BLaER1 (cell line): ENCODE measurements at regions not wholly inside any gene's neighbourhood (a gene's known extent, or its start where the extent isn't known, plus 50 kb on each side); places are given as distances from the start of the nearest gene placed in this dataset.
"Not testable (repeated sequence)": the region's sequence is repeated elsewhere in the genome, so short reads cannot be mapped to it uniquely, and the experiment has no call there.

ENCODE experiments used
- H3K27ac ChIP-seq: shearing (Covaris generic); formaldehyde crosslinking; 2 replicates; pipeline ENCODE4 v1.8.1; 2022
- H3K27me3 ChIP-seq: shearing (Covaris generic); formaldehyde crosslinking; 2 replicates; pipeline ENCODE4 v1.8.1; 2022
- H3K36me3 ChIP-seq: shearing (Covaris generic); formaldehyde crosslinking; 2 replicates; pipeline ENCODE4 v1.8.1; 2022
- H3K4me1 ChIP-seq: shearing (Covaris generic); formaldehyde crosslinking; 2 replicates; pipeline ENCODE4 v1.8.1; 2022
- H3K4me2 ChIP-seq: shearing (Covaris generic); formaldehyde crosslinking; 2 replicates; pipeline ENCODE4 v1.8.1; 2022
- H3K4me3 ChIP-seq: shearing (Covaris generic); formaldehyde crosslinking; 2 replicates; pipeline ENCODE4 v1.8.1; 2022
- H3K9ac ChIP-seq: shearing (Covaris generic); formaldehyde crosslinking; 2 replicates; pipeline ENCODE4 v1.8.1; 2022
- H3K9me3 ChIP-seq: shearing (Covaris generic); formaldehyde crosslinking; 2 replicates; pipeline ENCODE4 v1.8.1; 2022
- H4K20me1 ChIP-seq: shearing (Covaris generic); formaldehyde crosslinking; 2 replicates; pipeline ENCODE4 v1.8.1; 2022
- Cebpa-rat ChIP-seq: shearing (Covaris generic); IDR thresholded peaks from 2 replicates; pipeline ENCODE4 v1.8.1; 2022

GRCh38 chr15:26115229-26115943 is 252.3 kb upstream of the ATP10A start:
- Histone ChIP-seq H3K4me1 (peaks cover 20% of the 10 kb centered on the region), H3K36me3 (no peaks in the 10 kb centered on the region), H3K4me2 (no peak overlapping the region), H3K4me3 (no peak overlapping the region), H3K27me3 (no peaks in the 10 kb centered on the region), H3K27ac (no peak overlapping the region), H4K20me1 (no peaks in the 10 kb centered on the region), H3K9me3 (0 out of 2 replicates have a peak, but pooled peaks cover 3% of the 10 kb centered on the region), H3K9ac (no peak overlapping the region)
- no peak for TF ChIP-seq Cebpa-rat

DNA sequence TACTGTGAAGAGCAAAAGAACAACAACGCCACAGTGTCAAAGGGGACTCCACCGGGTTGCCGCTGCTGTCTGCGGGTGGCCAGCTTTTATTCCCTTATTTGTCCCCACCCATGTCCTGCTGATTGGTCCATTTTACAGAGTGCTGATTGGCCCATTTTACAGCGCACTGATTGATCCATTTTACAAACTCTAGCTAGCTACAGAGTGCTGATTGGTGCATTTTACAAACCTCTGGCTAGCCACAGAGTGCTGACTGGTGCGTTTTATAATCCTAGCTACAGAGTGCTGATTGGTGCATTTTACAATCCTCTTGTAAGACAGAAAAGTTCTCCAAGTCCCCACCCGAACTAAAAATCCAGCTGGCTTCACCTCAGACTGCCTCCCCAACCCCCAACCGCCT is 251.0 kb upstream of the ATP10A start:
- not testable (repeated sequence) for H3K4me1 ChIP-seq, H3K4me2 ChIP-seq, H3K27me3 ChIP-seq, H3K9ac ChIP-seq, H3K4me3 ChIP-seq, H3K9me3 ChIP-seq, H4K20me1 ChIP-seq, H3K27ac ChIP-seq, H3K36me3 ChIP-seq

GRCh38 chr15:26113296-26113695 is 250.2 kb upstream of the ATP10A start:
- Histone ChIP-seq H3K4me1 (no peaks in the 10 kb centered on the region), H3K4me2 (no peak overlapping the region), H3K4me3 (no peak overlapping the region), H3K27me3 (no peaks in the 10 kb centered on the region), H3K9ac (no peak overlapping the region), H3K27ac (no peak overlapping the region), H3K9me3 (0 out of 2 replicates have a peak, but pooled peaks cover 3% of the 10 kb centered on the region), H4K20me1 (no peaks in the 10 kb centered on the region), H3K36me3 (no peaks in the 10 kb centered on the region)
- TF ChIP-seq Cebpa-rat: no peak

DNA sequence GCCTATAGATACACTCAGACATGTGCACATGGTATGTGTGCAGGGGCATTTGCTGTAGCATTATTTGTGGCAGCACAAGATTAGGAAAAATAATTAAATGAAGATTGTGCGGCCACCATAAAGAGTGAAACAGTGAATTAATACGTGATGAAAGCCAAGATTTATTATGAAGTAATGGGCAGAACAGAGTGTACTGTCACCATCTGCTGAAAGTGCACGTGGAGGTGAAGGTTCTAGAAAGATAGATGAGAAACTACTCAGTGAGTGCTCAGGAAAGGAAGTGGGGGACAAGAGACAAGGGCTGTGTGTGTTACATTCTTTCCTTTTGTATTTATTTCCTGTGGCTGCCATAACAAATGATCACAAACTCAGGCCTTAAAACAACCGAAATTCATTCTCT is 246.1 kb upstream of the ATP10A start:
- Histone ChIP-seq H3K4me2 (no peak overlapping the region), H3K4me1 (peaks cover under 1% of the 10 kb centered on the region), H4K20me1 (no peaks in the 10 kb centered on the region), H3K27ac (no peak overlapping the region), H3K9me3 (peaks cover 16% of the 10 kb centered on the region), H3K27me3 (no peaks in the 10 kb centered on the region), H3K4me3 (no peak overlapping the region), H3K36me3 (no peaks in the 10 kb centered on the region), H3K9ac (no peak overlapping the region)
- TF ChIP-seq Cebpa-rat: no peak

GRCh38 chr15:26106556-26106955 is 243.4 kb upstream of the ATP10A start:
- no peak for TF ChIP-seq Cebpa-rat
- no peak overlapping the region for H3K4me3 ChIP-seq
- H3K9ac ChIP-seq: no peak overlapping the region
- no peaks in the 10 kb centered on the region for H3K36me3 ChIP-seq
- H4K20me1 ChIP-seq: no peaks in the 10 kb centered on the region
- H3K4me1 ChIP-seq: peaks cover 16% of the 10 kb centered on the region
- H3K27me3 ChIP-seq: no peaks in the 10 kb centered on the region
- peaks cover 13% of the 10 kb centered on the region for H3K9me3 ChIP-seq
- no peak overlapping the region for H3K4me2 ChIP-seq
- H3K27ac ChIP-seq: no peak overlapping the region

GRCh38 chr15:26103002-26103404 is 239.9 kb upstream of the ATP10A start:
- H3K4me2 ChIP-seq: peak overlapping the region; percentile 51
- no peaks in the 10 kb centered on the region for H3K27me3 ChIP-seq
- H3K4me1 ChIP-seq: peaks cover 16% of the 10 kb centered on the region
- no peak overlapping the region for H3K9ac ChIP-seq
- no peaks in the 10 kb centered on the region for H4K20me1 ChIP-seq
- H3K36me3 ChIP-seq: no peaks in the 10 kb centered on the region
- H3K9me3 ChIP-seq: peaks cover 13% of the 10 kb centered on the region
- no peak overlapping the region for H3K27ac ChIP-seq
- no peak overlapping the region for H3K4me3 ChIP-seq
- no peak for TF ChIP-seq Cebpa-rat

DNA sequence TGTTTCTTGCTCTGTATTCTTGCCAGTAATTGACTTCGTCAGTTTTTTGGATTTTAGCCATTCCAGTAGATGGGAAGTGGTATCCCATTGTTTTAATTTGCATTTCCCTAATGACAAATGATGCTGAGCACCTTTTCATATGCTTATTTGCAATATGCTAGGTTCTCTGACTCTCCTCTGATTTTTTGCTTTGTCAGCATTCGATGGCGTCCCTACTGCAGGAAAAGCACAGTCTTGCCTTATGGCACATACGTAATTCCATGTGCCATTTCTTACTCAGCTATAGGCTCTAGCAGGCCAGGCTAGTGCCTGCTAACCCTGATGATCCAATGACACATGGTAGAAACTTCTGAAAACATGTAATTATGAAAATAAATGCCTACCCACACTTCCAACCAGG is 239.2 kb upstream of the ATP10A start:
- Histone ChIP-seq H4K20me1 (no peaks in the 10 kb centered on the region), H3K27ac (no peak overlapping the region), H3K27me3 (no peaks in the 10 kb centered on the region), H3K9ac (no peak overlapping the region), H3K36me3 (no peaks in the 10 kb centered on the region), H3K4me2 (no peak overlapping the region), H3K9me3 (peaks cover 13% of the 10 kb centered on the region), H3K4me3 (no peak overlapping the region), H3K4me1 (peaks cover 16% of the 10 kb centered on the region)
- no peak for TF ChIP-seq Cebpa-rat

- H4K20me1 ChIP-seq: no peaks in the 10 kb centered on the region
- H3K36me3 ChIP-seq: no peaks in the 10 kb centered on the region
- peaks cover 16% of the 10 kb centered on the region for H3K4me1 ChIP-seq
- no peak overlapping the region for H3K4me2 ChIP-seq
- H3K9ac ChIP-seq: no peak overlapping the region
- no peaks in the 10 kb centered on the region for H3K27me3 ChIP-seq
- TF ChIP-seq Cebpa-rat: no peak
- H3K27ac ChIP-seq: no peak overlapping the region
- H3K4me3 ChIP-seq: no peak overlapping the region
- H3K9me3 ChIP-seq: peaks cover 8% of the 10 kb centered on the region
Observed at GRCh38 chr15:26101443-26101842, 238.3 kb upstream of the ATP10A start.

DNA sequence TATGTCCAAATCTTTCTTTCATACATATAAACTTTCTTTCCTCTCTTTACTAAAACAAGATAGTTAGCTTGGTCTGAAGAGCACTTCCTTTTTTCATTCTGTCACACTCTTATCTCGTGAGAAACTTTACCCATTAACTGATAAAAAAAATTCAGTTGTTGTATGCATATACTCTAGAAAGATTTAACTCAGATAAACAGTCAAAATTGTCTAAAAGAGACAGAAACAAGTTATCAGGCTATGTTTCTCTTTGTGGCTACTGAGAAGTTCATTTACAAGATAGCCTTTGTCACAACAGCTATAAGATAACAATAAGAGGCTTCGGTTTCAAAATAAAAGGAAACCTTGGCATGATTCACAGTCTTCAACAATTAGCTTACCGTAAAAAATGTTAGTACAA is 235.7 kb upstream of the ATP10A start:
- Histone ChIP-seq H3K9me3 (no peaks in the 10 kb centered on the region), H4K20me1 (no peaks in the 10 kb centered on the region), H3K4me3 (no peak overlapping the region), H3K27me3 (no peaks in the 10 kb centered on the region), H3K27ac (no peak overlapping the region), H3K36me3 (no peaks in the 10 kb centered on the region), H3K4me2 (no peak overlapping the region), H3K9ac (no peak overlapping the region), H3K4me1 (peaks cover 11% of the 10 kb centered on the region)
- TF ChIP-seq Cebpa-rat: no peak

- no peaks in the 10 kb centered on the region for H3K9me3 ChIP-seq
- H3K4me3 ChIP-seq: no peak overlapping the region
- no peaks in the 10 kb centered on the region for H3K36me3 ChIP-seq
- no peak for TF ChIP-seq Cebpa-rat
- no peaks in the 10 kb centered on the region for H4K20me1 ChIP-seq
- no peak overlapping the region for H3K4me2 ChIP-seq
- H3K27ac ChIP-seq: no peak overlapping the region
- no peaks in the 10 kb centered on the region for H3K4me1 ChIP-seq
- no peaks in the 10 kb centered on the region for H3K27me3 ChIP-seq
- H3K9ac ChIP-seq: no peak overlapping the region
Observed at GRCh38 chr15:26097216-26097615, 234.1 kb upstream of the ATP10A start.

- no peaks in the 10 kb centered on the region for H3K4me1 ChIP-seq
- no peak overlapping the region for H3K4me3 ChIP-seq
- H3K27ac ChIP-seq: no peak overlapping the region
- H3K36me3 ChIP-seq: no peaks in the 10 kb centered on the region
- no peak overlapping the region for H3K4me2 ChIP-seq
- H4K20me1 ChIP-seq: no peaks in the 10 kb centered on the region
- H3K27me3 ChIP-seq: no peaks in the 10 kb centered on the region
- TF ChIP-seq Cebpa-rat: no peak
- no peak overlapping the region for H3K9ac ChIP-seq
- H3K9me3 ChIP-seq: no peaks in the 10 kb centered on the region
Observed at GRCh38 chr15:26096581-26096980, 233.5 kb upstream of the ATP10A start.
